ENCODE measurements at regions not wholly inside any gene's neighbourhood (a gene's known extent, or its start where the extent isn't known, plus 50 kb on each side); places are given as distances from the start of the nearest gene placed in this dataset.

- no peak for DNase-seq (ENCODE audit: low read depth)
- no peak for TF ChIP-seq CTCF (IDR thresholded peaks at IDR 0.05; ENCODE audit: insufficient read depth, low read depth, low read length, missing control alignments)
- H3K4me3 ChIP-seq (ENCODE audit: low read depth, low read length) = no peak overlapping the region
These were observed 426.7 kb upstream of the MGMT start for GRCh38 chr10:129040377-129040776.

- TF ChIP-seq CTCF (IDR thresholded peaks at IDR 0.05; ENCODE audit: insufficient read depth, low read depth, low read length, missing control alignments) = no peak
- DNase-seq (ENCODE audit: low read depth) = no peak
These were observed 425.1 kb upstream of the MGMT start for GRCh38 chr10:129041916-129042315.

DNA sequence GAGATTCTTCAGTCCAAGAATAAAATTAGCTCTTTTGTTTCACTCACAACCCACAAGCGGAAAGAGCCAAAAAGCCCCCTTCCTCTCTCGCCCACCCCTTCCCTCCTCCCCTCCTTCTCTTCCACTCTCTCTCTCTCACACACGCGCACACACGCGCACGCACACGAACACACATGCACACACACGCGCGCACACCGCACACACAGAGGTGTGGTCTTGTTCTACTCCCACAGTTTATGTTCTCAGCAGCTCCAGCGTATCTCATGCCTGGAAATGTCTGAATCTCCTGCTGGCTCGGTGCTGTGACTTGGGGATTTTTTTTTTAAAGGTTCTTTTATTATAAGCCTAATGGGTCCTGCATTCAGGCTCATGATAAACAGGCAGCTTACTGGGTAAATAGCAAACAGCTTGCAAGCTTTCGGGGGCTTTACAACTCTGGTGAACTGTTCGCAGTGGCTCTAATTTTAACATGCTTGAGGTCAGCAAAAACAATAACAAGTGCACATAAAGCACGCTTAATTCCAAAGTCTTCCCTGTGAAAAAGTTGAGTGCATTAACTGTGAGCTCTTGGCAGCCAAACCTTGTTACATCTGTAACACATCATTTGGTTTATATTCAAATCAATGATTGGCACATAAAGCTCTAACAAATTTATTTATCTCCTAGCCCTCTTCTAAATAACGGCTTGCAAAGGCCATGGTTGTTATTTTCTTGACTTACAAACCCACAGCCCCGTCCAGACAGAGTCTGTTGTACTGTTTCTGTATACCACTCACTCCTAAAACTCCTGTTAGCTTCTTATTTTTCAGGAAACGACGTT, 424.1 kb upstream of the MGMT start:
- no peak for DNase-seq (ENCODE audit: low read depth)
- no peak for TF ChIP-seq CTCF (IDR thresholded peaks at IDR 0.05; ENCODE audit: insufficient read depth, low read depth, low read length, missing control alignments)
- no peak overlapping the region for H3K4me3 ChIP-seq (ENCODE audit: low read depth, low read length)

More at GRCh38 chr10:129041916-129042315, 425.1 kb upstream of the MGMT start:
- H3K4me3 ChIP-seq (ENCODE audit: low read depth, low read length) = no peak overlapping the region

DNA sequence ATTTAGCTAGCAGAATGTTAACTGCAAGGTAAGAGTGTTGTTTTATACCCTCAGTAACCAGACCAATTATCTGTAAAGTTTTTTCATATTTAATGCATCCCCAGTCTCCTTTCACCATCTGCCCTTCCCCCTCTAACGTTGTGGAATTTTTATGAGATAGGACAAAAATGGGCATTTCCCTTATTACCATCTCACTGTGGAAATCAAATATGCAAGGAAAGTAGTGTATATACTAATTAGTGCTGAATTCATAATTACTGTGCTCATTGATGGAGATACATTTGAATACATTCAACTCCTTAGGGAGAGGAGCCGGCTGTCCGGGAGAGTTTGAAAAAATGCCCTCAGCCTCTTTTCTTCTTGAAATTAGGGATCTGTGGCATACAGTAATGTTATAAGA, 423.4 kb upstream of the MGMT start:
- H3K4me3 ChIP-seq (ENCODE audit: low read depth, low read length) = no peak overlapping the region
- no peak for TF ChIP-seq CTCF (IDR thresholded peaks at IDR 0.05; ENCODE audit: insufficient read depth, low read depth, low read length, missing control alignments)
- DNase-seq (ENCODE audit: low read depth) = no peak

DNA sequence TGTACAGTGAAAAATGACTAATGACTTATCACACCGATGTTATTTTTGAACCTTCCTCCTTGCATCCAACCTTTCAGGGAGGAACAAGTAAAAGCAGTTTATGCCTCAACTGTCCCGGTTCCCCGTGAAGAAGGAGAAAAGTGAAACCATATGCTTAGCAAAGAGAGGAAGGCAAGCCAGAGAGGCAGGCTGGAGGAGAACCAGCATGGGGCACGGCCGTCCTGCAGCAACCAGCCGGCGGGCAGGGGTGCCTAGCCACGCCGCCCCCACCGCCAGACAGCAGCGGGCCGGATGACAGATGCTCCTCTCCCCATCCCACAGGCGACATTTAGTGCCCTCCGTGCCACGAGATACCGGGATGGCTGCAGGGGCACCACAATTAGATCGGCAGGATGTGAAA, 421.4 kb upstream of the MGMT start:
- no peak overlapping the region for H3K4me3 ChIP-seq (ENCODE audit: low read depth, low read length)
- TF ChIP-seq CTCF (IDR thresholded peaks at IDR 0.05; ENCODE audit: insufficient read depth, low read depth, low read length, missing control alignments) = no peak
- DNase-seq (ENCODE audit: low read depth) = no peak

DNA sequence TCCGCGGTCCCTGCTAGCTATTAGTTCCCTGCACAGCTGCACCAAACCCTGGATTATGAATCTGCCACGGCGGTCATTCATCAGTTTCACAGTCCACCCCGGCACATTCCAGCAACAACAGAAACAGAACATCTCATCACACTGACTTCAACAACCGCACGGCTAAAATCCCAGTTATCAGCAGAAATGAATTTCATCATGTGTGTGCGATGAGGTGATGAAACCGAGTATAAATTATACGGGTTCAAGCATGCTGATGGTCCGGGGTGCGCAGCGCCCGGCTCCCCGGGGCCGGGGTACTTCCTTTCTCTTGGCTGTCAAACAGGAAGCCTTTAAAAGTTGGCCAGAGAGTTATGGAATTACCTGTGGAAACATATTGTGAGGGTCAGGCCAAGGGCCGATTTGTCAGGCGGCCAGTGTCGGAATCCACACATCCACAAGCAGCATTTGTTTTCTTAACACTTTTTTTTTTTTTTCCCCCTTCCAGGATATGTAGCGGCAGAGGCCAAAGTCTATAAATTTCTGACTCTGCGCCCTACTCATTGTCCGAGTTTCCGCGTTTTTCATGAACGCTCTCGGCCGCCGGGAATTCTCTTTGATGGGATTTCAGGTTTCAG, 420.9 kb upstream of the MGMT start:
- TF ChIP-seq CTCF (IDR thresholded peaks at IDR 0.05; ENCODE audit: insufficient read depth, low read depth, low read length, missing control alignments) = no peak
- no peak overlapping the region for H3K4me3 ChIP-seq (ENCODE audit: low read depth, low read length)
- no peak for DNase-seq (ENCODE audit: low read depth)

All from GM12865 (cell line).